GM19328 (cell line): ENCODE measurements at regions not wholly inside any gene's neighbourhood (a gene's known extent, or its start where the extent isn't known, plus 50 kb on each side); places are given as distances from the start of the nearest gene placed in this dataset.
"Not testable (repeated sequence)": the region's sequence is repeated elsewhere in the genome, so short reads cannot be mapped to it uniquely, and the experiment has no call there.

Source experiments
- ATAC-seq: cut with Tn5 transposase; IDR thresholded peaks from one replicate; pipeline ENCODE4 v1.9.1; 2021; ENCODE audit warnings: mild to moderate bottlenecking, moderate library complexity; ENCODE audit not compliant: unreplicated experiment

- no peak for ATAC-seq
These were observed 248.8 kb downstream of the RMST start for GRCh38 chr12:97711392-97711791.

GRCh38 chr12:97713270-97713669, 250.7 kb downstream of the RMST start:
- ATAC-seq, result no peak

GRCh38 chr12:97714107-97714563, 251.5 kb downstream of the RMST start:
- no peak for ATAC-seq

GRCh38 chr12:97716356-97716755, 253.8 kb downstream of the RMST start:
- no peak for ATAC-seq

- not testable (repeated sequence) for ATAC-seq
These were observed 261.2 kb downstream of the RMST start for GRCh38 chr12:97723801-97724200.

- ATAC-seq, result no peak
These were observed 282.9 kb downstream of the RMST start for GRCh38 chr12:97745406-97746101.

- ATAC-seq, result no peak
These were observed 285.7 kb downstream of the RMST start for GRCh38 chr12:97748298-97748697.

- ATAC-seq, result no peak
These were observed 289.1 kb downstream of the RMST start for GRCh38 chr12:97751704-97752103.

GRCh38 chr12:97752129-97752528, 289.5 kb downstream of the RMST start:
- no peak for ATAC-seq

- no peak for ATAC-seq
These were observed 290.7 kb downstream of the RMST start for GRCh38 chr12:97753332-97753731.

- ATAC-seq, result no peak
These were observed 291.7 kb downstream of the RMST start for GRCh38 chr12:97754306-97754705.

GRCh38 chr12:97756066-97756666, 293.6 kb downstream of the RMST start:
- no peak for ATAC-seq

GRCh38 chr12:97756741-97757140, 294.1 kb downstream of the RMST start:
- ATAC-seq, result no peak

GRCh38 chr12:97757481-97758193, 295.0 kb downstream of the RMST start:
- ATAC-seq, result no peak

- ATAC-seq, result no peak
These were observed 295.5 kb downstream of the RMST start for GRCh38 chr12:97758194-97758501.

- no peak for ATAC-seq
These were observed 296.0 kb downstream of the RMST start for GRCh38 chr12:97758586-97758985.

GRCh38 chr12:97760601-97761000, 298.0 kb downstream of the RMST start:
- no peak for ATAC-seq

- ATAC-seq, result no peak
These were observed 300.5 kb downstream of the RMST start for GRCh38 chr12:97763113-97763512.

- ATAC-seq, result no peak
These were observed 302.1 kb downstream of the RMST start for GRCh38 chr12:97764700-97765099.

GRCh38 chr12:97767347-97767746, 304.7 kb downstream of the RMST start:
- no peak for ATAC-seq

GRCh38 chr12:97778111-97778510, 315.5 kb downstream of the RMST start:
- ATAC-seq, result no peak

GRCh38 chr12:97781342-97781741, 318.7 kb downstream of the RMST start:
- ATAC-seq, result no peak
